Activated CD8-positive, alpha-beta memory T cell treated with anti-CD3 and anti-CD28 coated beads for 24 hours (primary cell): ENCODE measurements at regions not wholly inside any gene's neighbourhood (a gene's known extent, or its start where the extent isn't known, plus 50 kb on each side); places are given as distances from the start of the nearest gene placed in this dataset.
"Not testable (repeated sequence)": the region's sequence is repeated elsewhere in the genome, so short reads cannot be mapped to it uniquely, and the experiment has no call there.

Experiments
- DNase-seq: peaks from one replicate; pipeline ENCODE4 v3.0.0-alpha.2; 2020

GRCh38 chr2:34892766-34893165 lies 1293.7 kb upstream of the FAM98A start:
- no peak for DNase-seq

GRCh38 chr2:34892256-34892655 lies 1293.2 kb upstream of the FAM98A start:
- no peak for DNase-seq

GRCh38 chr2:34875091-34875745 lies 1276.1 kb upstream of the FAM98A start:
- no peak for DNase-seq

GRCh38 chr2:34853646-34854045 lies 1254.5 kb upstream of the FAM98A start:
- DNase-seq: no peak

- DNase-seq: no peak
Measured at GRCh38 chr2:34851804-34852203, 1252.7 kb upstream of the FAM98A start.

- DNase-seq: no peak
Measured at GRCh38 chr2:34849827-34850226, 1250.7 kb upstream of the FAM98A start.

GRCh38 chr2:34848691-34849090 lies 1249.6 kb upstream of the FAM98A start:
- no peak for DNase-seq

GRCh38 chr2:34848132-34848531 lies 1249.0 kb upstream of the FAM98A start:
- no peak for DNase-seq

GRCh38 chr2:34844629-34845028 lies 1245.5 kb upstream of the FAM98A start:
- DNase-seq: no peak

- no peak for DNase-seq
Measured at GRCh38 chr2:34838408-34838807, 1239.3 kb upstream of the FAM98A start.

GRCh38 chr2:34836361-34836760 lies 1237.3 kb upstream of the FAM98A start:
- DNase-seq: no peak

- no peak for DNase-seq
Measured at GRCh38 chr2:34831096-34831495, 1232.0 kb upstream of the FAM98A start.

GRCh38 chr2:34828481-34828880 lies 1229.4 kb upstream of the FAM98A start:
- DNase-seq: no peak

GRCh38 chr2:34827398-34827797 lies 1228.3 kb upstream of the FAM98A start:
- DNase-seq: no peak

- no peak for DNase-seq
Measured at GRCh38 chr2:34825686-34826085, 1226.6 kb upstream of the FAM98A start.

- DNase-seq: no peak
Measured at GRCh38 chr2:34822616-34823015, 1223.5 kb upstream of the FAM98A start.

- no peak for DNase-seq
Measured at GRCh38 chr2:34815052-34815741, 1216.1 kb upstream of the FAM98A start.

GRCh38 chr2:34810456-34810855 lies 1211.4 kb upstream of the FAM98A start:
- no peak for DNase-seq

- no peak for DNase-seq
Measured at GRCh38 chr2:34808426-34808825, 1209.3 kb upstream of the FAM98A start.

GRCh38 chr2:34806891-34807290 lies 1207.8 kb upstream of the FAM98A start:
- DNase-seq: no peak

GRCh38 chr2:34806396-34806795 lies 1207.3 kb upstream of the FAM98A start:
- DNase-seq: no peak

GRCh38 chr2:34799556-34799955 lies 1200.5 kb upstream of the FAM98A start:
- DNase-seq: no peak

GRCh38 chr2:34795586-34795985 lies 1196.5 kb upstream of the FAM98A start:
- DNase-seq: not testable (repeated sequence)

- no peak for DNase-seq
Measured at GRCh38 chr2:34789169-34789568, 1190.1 kb upstream of the FAM98A start.

GRCh38 chr2:34787341-34787740 lies 1188.2 kb upstream of the FAM98A start:
- DNase-seq: no peak
